Brain microvascular endothelial cell (primary cell): ENCODE measurements at regions not wholly inside any gene's neighbourhood (a gene's known extent, or its start where the extent isn't known, plus 50 kb on each side); places are given as distances from the start of the nearest gene placed in this dataset.

Source experiments
- DNase-seq: peaks from one replicate; pipeline ENCODE4 v3.0.0-alpha.2; 2020
- H3K27ac ChIP-seq: fragments of 250-450 bp; sonication (Bioruptor Pico); 2 replicates; pipeline ENCODE4 v1.5.1; 2020; ENCODE audit warnings: mild to moderate bottlenecking, moderate library complexity
- H3K27me3 ChIP-seq: fragments of 250-450 bp; sonication (Bioruptor Pico); replicated peaks from 2 replicates; pipeline ENCODE4 v1.5.1; 2020; ENCODE audit warnings: mild to moderate bottlenecking
- H3K36me3 ChIP-seq: fragments of 250-450 bp; sonication (Bioruptor Pico); replicated peaks from 2 replicates; pipeline ENCODE4 v1.5.1; 2020; ENCODE audit warnings: mild to moderate bottlenecking
- H3K4me3 ChIP-seq: 2 replicates; pipeline ENCODE4 v1.5.1; 2011; ENCODE audit warnings: low read depth, mild to moderate bottlenecking, control low read depth, low read length, moderate library complexity
- CTCF ChIP-seq: IDR thresholded peaks from 2 replicates; pipeline ENCODE4 v1.5.1; 2011; ENCODE audit warnings: low read depth, mild to moderate bottlenecking, moderate library complexity, low read length, control low read depth, inconsistent platforms; ENCODE audit errors: missing control alignments
- in situ Hi-C: cut with HindIII; loops from 2 replicates; pipeline ENCODE4 v1.10.0; 2017; ENCODE audit warnings: low sequenced_read_pairs, low pct_ligation_motif_present

GRCh38 chr15:31801152-31801551 lies 229.2 kb upstream of the CHRNA7 start:
- in situ Hi-C loops = no loop called here

DNA sequence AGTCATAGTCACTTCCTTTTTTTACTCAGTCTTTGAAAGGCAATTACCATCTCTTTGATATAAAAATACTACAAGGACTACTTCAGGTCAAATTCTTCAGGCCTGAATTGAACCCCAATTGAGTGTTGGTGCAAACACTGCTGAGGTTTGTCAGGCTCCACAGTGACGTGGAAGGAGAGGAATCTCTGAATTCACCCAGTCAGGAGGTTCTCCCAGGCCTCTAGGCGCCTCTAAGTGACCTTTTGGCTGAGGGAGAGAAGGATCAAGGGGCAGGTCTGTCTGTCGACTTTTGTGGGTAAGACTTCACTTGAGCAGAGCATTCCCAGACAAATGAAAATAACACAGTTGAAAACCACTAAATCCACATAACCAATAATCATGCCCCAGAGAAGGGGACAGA lies 227.6 kb upstream of the CHRNA7 start:
- H3K36me3 ChIP-seq = no peaks in the 10 kb centered on the region
- in situ Hi-C loops = no loop called here
- H3K27me3 ChIP-seq = no peaks in the 10 kb centered on the region
- no peak for TF ChIP-seq CTCF
- H3K27ac ChIP-seq = no peak overlapping the region
- DNase-seq = no peak
- H3K4me3 ChIP-seq = no peak overlapping the region

More at GRCh38 chr15:31801152-31801551, 229.2 kb upstream of the CHRNA7 start:
- no peak for TF ChIP-seq CTCF
- Histone ChIP-seq H3K36me3 (no peaks in the 10 kb centered on the region), H3K27ac (no peak overlapping the region), H3K27me3 (no peaks in the 10 kb centered on the region), H3K4me3 (no peak overlapping the region)
- DNase-seq = no peak

GRCh38 chr15:31803388-31803884 lies 226.9 kb upstream of the CHRNA7 start:
- in situ Hi-C loops = no loop called here
- H3K36me3 ChIP-seq = no peaks in the 10 kb centered on the region
- H3K27ac ChIP-seq = no peak overlapping the region
- no peak for TF ChIP-seq CTCF
- no peak for DNase-seq
- no peak overlapping the region for H3K4me3 ChIP-seq
- H3K27me3 ChIP-seq = no peaks in the 10 kb centered on the region

DNA sequence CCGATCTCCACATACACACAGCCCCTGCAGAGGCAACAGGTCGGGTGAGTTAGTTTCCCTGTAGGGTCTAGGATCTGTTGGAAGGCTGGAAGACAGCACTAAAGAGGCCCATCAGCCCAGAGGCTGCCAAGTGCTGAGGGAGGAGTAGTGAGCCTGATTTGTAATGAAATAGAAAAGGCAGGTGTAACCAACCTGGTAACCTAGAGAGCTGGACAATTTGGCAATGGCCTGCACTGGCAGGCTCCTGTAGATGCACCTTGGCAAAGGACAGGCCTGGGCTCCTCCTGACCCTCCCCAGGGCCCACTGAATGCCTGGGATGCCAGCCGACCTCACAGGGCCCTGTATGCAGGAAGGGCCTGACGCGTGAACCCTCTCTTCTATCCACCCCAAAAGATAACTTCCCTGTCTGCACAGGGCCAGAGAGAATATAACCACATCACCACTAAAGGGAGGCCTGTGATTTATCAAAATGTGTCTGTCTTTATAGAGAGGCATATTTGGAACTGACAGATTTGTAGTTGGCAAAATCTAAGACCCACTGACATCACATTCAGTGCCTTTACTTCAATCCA lies 225.1 kb upstream of the CHRNA7 start:
- Histone ChIP-seq H3K27me3 (no peaks in the 10 kb centered on the region), H3K4me3 (no peak overlapping the region), H3K36me3 (no peaks in the 10 kb centered on the region), H3K27ac (no peak overlapping the region)
- no peak for TF ChIP-seq CTCF
- in situ Hi-C loops = no loop called here
- no peak for DNase-seq

DNA sequence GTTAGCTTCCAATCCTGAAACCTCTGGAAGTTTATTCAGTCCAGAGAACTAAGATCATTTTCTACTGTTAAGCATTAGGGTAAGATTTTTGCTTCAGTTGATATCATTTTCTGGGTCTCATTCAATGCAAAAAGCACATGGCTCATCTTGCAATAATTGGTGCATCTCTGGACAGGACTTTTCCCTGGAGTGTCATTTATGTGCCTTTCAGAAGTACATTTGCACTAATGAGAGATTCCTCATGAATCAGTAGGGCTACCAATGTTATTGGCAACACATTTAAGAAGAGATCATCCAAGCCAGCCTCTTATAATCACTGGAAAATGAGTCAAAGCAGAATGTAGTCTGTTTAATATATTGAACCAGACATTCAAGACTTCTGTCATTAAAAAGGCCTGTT lies 224.2 kb upstream of the CHRNA7 start:
- Histone ChIP-seq H3K27me3 (no peaks in the 10 kb centered on the region), H3K27ac (no peak overlapping the region), H3K36me3 (no peaks in the 10 kb centered on the region), H3K4me3 (no peak overlapping the region)
- TF ChIP-seq CTCF = no peak
- DNase-seq = no peak
- in situ Hi-C loops = no loop called here

DNA sequence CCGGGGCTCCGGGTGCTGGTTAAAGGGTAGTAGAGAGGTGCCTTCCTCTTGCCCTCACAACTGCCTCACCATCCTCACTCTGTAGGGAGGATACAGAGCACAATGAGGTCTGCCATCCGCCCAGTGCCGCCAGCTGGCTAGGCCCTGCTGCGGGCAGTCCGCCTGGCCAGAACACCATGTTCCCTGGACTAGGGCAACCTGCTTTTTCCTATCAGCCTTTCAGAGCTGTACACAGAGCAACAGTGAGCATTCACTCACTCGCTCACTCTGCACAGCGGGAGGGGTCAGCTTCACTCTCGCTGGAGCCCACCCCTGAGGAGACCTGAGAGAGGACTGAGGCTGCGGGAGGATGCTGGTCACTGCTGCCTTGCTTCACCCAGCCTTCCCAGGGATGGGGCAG lies 218.7 kb upstream of the CHRNA7 start:
- no peak for TF ChIP-seq CTCF
- no peaks in the 10 kb centered on the region for H3K36me3 ChIP-seq
- H3K4me3 ChIP-seq = no peak overlapping the region
- DNase-seq = no peak
- no peak overlapping the region for H3K27ac ChIP-seq
- in situ Hi-C loops = no loop called here
- no peaks in the 10 kb centered on the region for H3K27me3 ChIP-seq
